HG03520 (cell line): ENCODE measurements at regions not wholly inside any gene's neighbourhood (a gene's known extent, or its start where the extent isn't known, plus 50 kb on each side); places are given as distances from the start of the nearest gene placed in this dataset.
"Not testable (repeated sequence)": the region's sequence is repeated elsewhere in the genome, so short reads cannot be mapped to it uniquely, and the experiment has no call there.

Experiments
- ATAC-seq: cut with Tn5 transposase; IDR thresholded peaks from one replicate; pipeline ENCODE4 v1.9.1; 2021; ENCODE audit warnings: mild to moderate bottlenecking, moderate library complexity; ENCODE audit not compliant: unreplicated experiment

GRCh38 chr18:76721207-76721996 is 101.0 kb upstream of the ZNF236 start:
- ATAC-seq, result no peak

GRCh38 chr18:76720683-76721082 is 101.7 kb upstream of the ZNF236 start:
- no peak for ATAC-seq

GRCh38 chr18:76715012-76715610 is 107.2 kb upstream of the ZNF236 start:
- no peak for ATAC-seq

DNA sequence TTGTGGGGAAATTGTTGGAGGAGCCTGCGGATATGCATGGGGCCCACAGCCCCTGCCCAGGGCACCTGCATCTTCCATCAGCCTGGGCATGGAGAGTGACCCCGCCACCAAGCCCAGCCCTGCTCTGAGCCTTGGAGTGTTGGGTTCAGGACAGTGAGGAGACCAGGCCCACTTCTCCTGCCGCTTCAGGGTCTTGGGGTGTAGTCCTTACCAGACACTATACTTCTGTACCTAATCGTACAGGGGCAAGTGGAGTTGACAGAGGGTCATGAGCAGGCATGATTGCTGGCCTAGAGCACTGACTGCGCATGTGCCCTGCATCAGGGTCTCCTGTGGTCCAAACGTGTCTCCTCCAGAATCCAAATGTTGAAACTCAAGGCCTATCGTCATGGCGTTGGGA is 108.9 kb upstream of the ZNF236 start:
- ATAC-seq, result no peak

DNA sequence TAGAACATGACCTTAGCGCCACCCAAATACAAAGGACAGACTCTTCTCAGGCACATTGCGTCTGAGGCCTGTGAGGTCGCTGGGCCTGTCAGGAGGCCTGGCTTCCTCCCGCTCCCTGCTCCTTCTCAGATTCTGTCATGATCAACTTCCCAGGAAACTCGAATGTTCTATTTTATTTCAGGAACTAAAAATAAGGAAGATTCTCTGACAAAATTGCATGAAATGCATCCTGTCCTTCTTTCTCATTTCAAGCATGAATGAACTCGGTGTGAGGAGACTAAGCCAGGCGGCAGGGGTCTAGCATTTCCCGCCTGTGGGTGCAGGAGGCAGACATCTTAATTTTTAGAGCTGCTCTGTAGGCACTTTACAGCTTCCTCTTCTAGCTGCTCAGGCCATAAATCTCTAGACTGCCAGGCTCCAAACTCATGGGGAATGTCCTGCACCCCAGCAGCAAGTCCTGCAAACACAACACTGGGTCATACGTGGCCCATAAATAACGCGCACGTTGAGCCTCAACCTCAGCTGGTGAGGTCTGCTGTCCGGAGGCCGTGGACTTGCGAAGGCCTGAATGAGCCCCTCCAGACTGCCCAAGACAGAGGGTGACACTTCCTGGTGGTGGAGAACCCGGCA is 109.7 kb upstream of the ZNF236 start:
- no peak for ATAC-seq

GRCh38 chr18:76710646-76711520 is 111.5 kb upstream of the ZNF236 start:
- no peak for ATAC-seq

GRCh38 chr18:76709659-76710645 is 112.4 kb upstream of the ZNF236 start:
- ATAC-seq, result peak; percentile 88

- no peak for ATAC-seq
Measured at GRCh38 chr18:76708722-76709353, 113.5 kb upstream of the ZNF236 start.

DNA sequence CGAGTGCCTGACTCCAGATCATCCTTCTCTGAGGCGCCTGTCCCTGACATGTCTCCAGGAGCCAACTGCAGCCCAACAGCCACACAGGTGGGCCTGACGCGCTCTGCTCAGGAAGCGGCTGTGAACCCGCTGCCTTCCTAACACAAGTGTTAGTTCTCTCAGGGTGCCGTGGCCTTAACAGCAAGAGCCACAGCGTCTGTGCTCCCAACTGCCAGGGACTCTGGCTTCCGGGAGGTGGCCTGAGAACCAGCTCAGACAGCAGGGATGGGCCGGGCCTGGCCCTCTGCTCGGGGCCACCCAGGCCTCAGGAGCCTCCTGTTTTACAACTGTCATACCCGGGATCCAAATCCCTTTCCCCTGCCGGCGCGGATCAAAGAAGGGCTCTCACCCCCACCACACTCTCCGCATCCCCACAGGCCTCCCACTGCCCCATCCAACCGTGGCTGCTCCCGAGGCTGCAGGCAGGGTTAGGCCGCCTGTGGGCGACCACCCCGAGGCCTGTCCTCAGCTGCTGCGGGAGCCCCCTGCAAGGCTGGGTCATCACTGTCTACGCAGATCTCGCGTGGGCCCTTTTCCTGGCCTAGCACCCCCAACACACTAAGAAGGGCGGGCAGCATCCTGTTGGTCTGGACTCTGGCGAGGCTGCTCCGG is 114.2 kb upstream of the ZNF236 start:
- ATAC-seq, result no peak

DNA sequence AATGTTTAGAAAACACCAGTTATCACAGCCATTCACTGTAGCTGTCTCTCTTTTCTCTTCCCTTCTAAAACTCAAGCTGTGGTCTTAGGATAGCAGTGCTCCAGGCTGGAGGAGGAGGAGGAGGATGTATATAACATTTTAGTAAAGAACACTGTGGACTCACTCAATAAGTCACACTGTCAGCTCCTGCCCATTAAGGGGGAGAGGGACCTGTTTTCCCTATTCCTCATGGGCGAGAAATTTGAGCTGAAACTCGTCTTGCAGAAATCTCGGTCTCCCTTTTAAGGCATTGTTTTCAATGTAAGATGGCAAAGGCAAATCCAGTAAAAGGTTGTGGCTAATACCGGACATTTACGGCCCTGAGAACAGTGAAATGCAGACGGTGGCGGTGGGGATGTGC is 114.8 kb upstream of the ZNF236 start:
- no peak for ATAC-seq

- ATAC-seq, result not testable (repeated sequence)
Measured at GRCh38 chr18:76704589-76704988, 117.8 kb upstream of the ZNF236 start.

GRCh38 chr18:76699923-76700322 is 122.4 kb upstream of the ZNF236 start:
- ATAC-seq, result no peak

DNA sequence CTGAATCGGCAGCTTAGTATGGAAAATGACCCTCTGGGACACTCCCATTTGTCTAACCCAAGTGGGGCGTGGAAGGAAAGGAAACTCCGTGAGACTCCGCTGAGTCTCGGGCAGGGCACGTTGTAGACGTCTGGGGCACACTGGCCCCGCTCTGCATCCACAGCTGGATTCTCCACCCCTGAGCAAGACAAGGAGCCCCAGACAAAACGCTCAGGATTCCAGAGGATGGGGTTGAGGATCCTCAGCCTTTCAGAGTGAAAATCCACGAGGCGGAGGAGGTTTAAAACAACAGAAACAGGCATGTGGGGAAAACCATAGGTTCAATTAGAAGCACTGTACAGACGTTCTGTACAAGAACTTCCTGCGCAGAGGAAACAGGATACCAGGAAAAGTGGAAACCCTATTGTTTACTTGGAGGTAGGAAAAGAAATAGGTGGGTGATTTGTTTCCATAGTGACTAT is 124.9 kb upstream of the ZNF236 start:
- ATAC-seq, result no peak

DNA sequence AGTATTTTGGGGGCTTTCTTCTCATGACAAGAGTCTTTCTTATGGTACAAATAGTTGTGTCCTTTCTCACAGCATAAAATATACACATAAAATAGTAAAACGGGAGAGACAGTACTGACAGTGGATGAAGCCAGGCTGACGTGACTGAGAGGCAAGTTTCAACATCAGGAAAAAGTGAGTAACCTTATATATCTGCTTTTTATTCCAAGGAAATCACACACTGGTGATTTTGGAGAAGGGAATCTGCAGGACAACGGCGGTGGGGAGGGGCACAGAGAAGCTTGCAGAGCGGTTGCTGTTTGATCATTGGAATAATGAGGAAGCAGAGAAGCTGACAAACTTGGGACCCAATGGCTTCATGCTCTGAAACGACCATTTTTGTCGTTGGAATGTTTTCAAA is 130.6 kb upstream of the ZNF236 start:
- no peak for ATAC-seq

DNA sequence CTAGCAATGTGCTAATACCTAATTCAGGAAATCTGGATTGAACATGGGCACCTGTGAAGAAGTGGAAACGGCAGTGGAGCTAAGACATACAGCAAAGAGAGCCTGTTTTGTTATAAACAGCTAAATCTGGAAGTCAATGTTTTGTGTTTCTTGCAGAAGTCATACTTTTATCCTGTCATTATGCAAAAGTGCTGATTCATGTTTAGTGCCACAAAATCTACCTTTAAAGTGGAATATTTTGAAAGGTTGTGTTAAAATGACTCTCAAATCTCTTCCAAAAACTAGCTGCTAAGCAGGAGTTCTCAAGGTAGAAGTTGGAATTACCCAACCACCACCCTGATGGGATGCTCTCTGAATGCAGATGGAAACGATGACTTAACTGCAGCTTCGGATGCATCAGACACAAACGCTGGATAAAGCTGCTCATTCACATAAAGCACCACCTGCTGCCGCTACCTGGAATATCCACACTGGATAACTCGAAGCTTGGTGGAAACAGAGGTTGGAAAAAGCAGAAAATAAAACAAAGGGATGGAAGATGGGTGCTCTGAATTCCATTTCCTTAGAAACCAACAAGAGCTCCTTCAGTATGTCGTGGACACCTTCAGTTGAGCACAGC is 132.6 kb upstream of the ZNF236 start:
- ATAC-seq, result no peak

- no peak for ATAC-seq
Measured at GRCh38 chr18:76688724-76689472, 133.5 kb upstream of the ZNF236 start.

- no peak for ATAC-seq
Measured at GRCh38 chr18:76687304-76687962, 134.9 kb upstream of the ZNF236 start.
